Transverse colon (tissue), 4 donors: ENCODE measurements at regions not wholly inside any gene's neighbourhood (a gene's known extent, or its start where the extent isn't known, plus 50 kb on each side); places are given as distances from the start of the nearest gene placed in this dataset.

Experiments
- DNase-seq: peaks from one replicate; pipeline ENCODE4 v3.0.0-alpha.2; 2019
- H3K27ac ChIP-seq, 4 donors: fragments of 200-600 bp; sonication (generic); 2 replicates each; pipeline ENCODE4 v1.5.1; 2016 to 2018; ENCODE audit warnings: inconsistent platforms in 4 of 4
- H3K27me3 ChIP-seq: fragments of 200-600 bp; sonication (generic); 2 replicates; pipeline ENCODE4 v1.5.1; 2017; ENCODE audit warnings: inconsistent platforms
- H3K36me3 ChIP-seq, 4 donors: fragments of 200-600 bp; sonication (generic); 2 replicates each; pipeline ENCODE4 v1.5.1; 2017 to 2019; ENCODE audit warnings: inconsistent platforms in 4 of 4
- H3K4me1 ChIP-seq, 4 donors: fragments of 200-600 bp; sonication (generic); 2 replicates each; pipeline ENCODE4 v1.5.1; 2017 to 2020; ENCODE audit warnings: inconsistent platforms in 4 of 4
- H3K4me3 ChIP-seq, 4 donors: fragments of 200-600 bp; sonication (generic); 1 replicate in 1 of 4; 2 replicates in 3 of 4; pipeline versions ENCODE4 v1.5.1 to v1.6.1; 2017 to 2019; ENCODE audit warnings: inconsistent platforms in 4 of 4
- H3K9me3 ChIP-seq, 2 donors: fragments of 200-600 bp; sonication (generic); 2 replicates each; pipeline ENCODE4 v1.5.1; 2017 to 2019; ENCODE audit warnings: inconsistent platforms in 2 of 2
- CTCF ChIP-seq, 5 experiments: fragments of 200-600 bp in 3 of 5; fragments of 450-650 bp in 2 of 5; sonication (generic) in 3 of 5; IDR thresholded peaks; 1 replicate in 2 of 5; 2 replicates in 3 of 5; pipeline ENCODE4 v1.5.1; 2016 to 2017; ENCODE audit warnings: antibody characterized with exemption in 5 of 5, inconsistent platforms in 3 of 5, mild to moderate bottlenecking in 2 of 5, moderate library complexity in 1 of 5
- EP300 ChIP-seq: sonication (generic); formaldehyde crosslinking; IDR thresholded peaks from one replicate; pipeline ENCODE4 v1.6.1; 2017; ENCODE audit warnings: antibody characterized with exemption, low read depth
- POLR2A ChIP-seq: fragments of 450-650 bp; IDR thresholded peaks from one replicate; pipeline ENCODE4 v1.6.1; 2016; ENCODE audit warnings: antibody characterized with exemption, mild to moderate bottlenecking, moderate library complexity
- POLR2AphosphoS5 ChIP-seq, 3 donors: sonication (generic); formaldehyde crosslinking; IDR thresholded peaks; one replicate each; pipeline ENCODE4 v1.6.1; 2016; ENCODE audit warnings: antibody characterized with exemption in 3 of 3
- WGBS, 2 donors: methylation state at CpG; one replicate each; pipeline ENCODE4 v1.1.5; 2018; ENCODE audit warnings: low coverage in 1 of 2; 5-methylcytosine and 5-hydroxymethylcytosine counted together
- in situ Hi-C, 4 donors: fragments of 200-750 bp; cut with MboI; loops; one replicate each; pipeline versions ENCODE4 v1.15.0 to v1.15.1; 2017; ENCODE audit warnings: low sequenced_read_pairs in 3 of 4, low pct_ligation_motif_present in 1 of 4, low pct_unique_long_range_greater_than_20kb in 1 of 4
- intact Hi-C: fragments of 100-400 bp; cut with DNase I; formaldehyde crosslinking; loops from one replicate; pipeline ENCODE4 v1.15.1; 2023; ENCODE audit warnings: low total_unique reads

GRCh38 chr13:34409496-34410182 lies 532.4 kb upstream of the NBEA start:
- Histone ChIP-seq H3K4me3 (no peak overlapping the region), H3K36me3 (no peaks in the 10 kb centered on the region), H3K27me3 (no peaks in the 10 kb centered on the region), H3K4me1 (no peaks in the 10 kb centered on the region), H3K9me3 (no peaks in the 10 kb centered on the region), H3K27ac (no peak overlapping the region)
- intact Hi-C loops (no loop called here), in situ Hi-C loops (no loop called here)
- WGBS, 2 donors: 60 to 65% methylated on average over 7 of the region's 7 CpGs
- DNase-seq: no peak
- TF ChIP-seq CTCF (IDR thresholded peaks at IDR 0.05) (no peak), EP300 (no peak), POLR2AphosphoS5 (IDR thresholded peaks at IDR 0.05) (no peak), POLR2A (no peak)

- Histone ChIP-seq H3K27me3 (no peaks in the 10 kb centered on the region), H3K4me1 (no peaks in the 10 kb centered on the region), H3K4me3 (no peak overlapping the region), H3K9me3 (no peaks in the 10 kb centered on the region), H3K27ac (no peak overlapping the region), H3K36me3 (no peaks in the 10 kb centered on the region)
- TF ChIP-seq EP300 (no peak), POLR2AphosphoS5 (IDR thresholded peaks at IDR 0.05) (no peak), POLR2A (no peak)
- in situ Hi-C loops (no loop called here), intact Hi-C loops (no loop called here)
- WGBS, 2 donors: 73 to 80% methylated on average over 4 of the region's 4 CpGs
- DNase-seq: no peak
Observed at GRCh38 chr13:34410678-34411077, 531.4 kb upstream of the NBEA start.

- no peak for DNase-seq
- Histone ChIP-seq H3K36me3 (no peaks in the 10 kb centered on the region), H3K27ac (no peak overlapping the region), H3K4me1 (no peaks in the 10 kb centered on the region), H3K4me3 (no peak overlapping the region), H3K27me3 (no peaks in the 10 kb centered on the region), H3K9me3 (no peaks in the 10 kb centered on the region)
- TF ChIP-seq EP300 (no peak), CTCF (IDR thresholded peaks at IDR 0.05) (no peak)
- WGBS, 2 donors: 87 to 95% methylated on average over 1 of the region's 1 CpG
- intact Hi-C loops: no loop called here
- in situ Hi-C loops: no loop called here
Observed at GRCh38 chr13:34411177-34411576, 530.9 kb upstream of the NBEA start.

DNA sequence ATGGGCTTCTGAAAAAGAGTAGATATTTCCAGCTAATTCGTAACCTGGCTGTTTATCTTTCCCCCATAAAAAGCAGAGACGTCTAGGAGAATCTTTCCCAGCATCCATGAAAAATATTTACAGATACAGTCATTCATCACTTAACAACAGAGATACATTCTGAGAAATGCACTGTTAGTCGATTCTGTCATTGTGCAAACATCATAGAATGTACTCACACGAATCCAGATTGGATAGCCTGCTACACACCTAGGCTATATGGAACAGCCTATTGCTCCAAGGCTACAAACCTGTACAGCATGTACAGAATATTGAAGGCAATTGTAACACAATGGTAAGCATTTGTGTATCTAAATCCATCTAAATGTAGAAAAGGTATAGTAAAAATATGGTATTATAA lies 530.2 kb upstream of the NBEA start:
- no peak for DNase-seq
- TF ChIP-seq CTCF (IDR thresholded peaks at IDR 0.05): no peak
- no peak for TF ChIP-seq POLR2AphosphoS5 (IDR thresholded peaks at IDR 0.05)
- H3K4me3 ChIP-seq: no peak overlapping the region
- H3K36me3 ChIP-seq: no peaks in the 10 kb centered on the region
- no peaks in the 10 kb centered on the region for H3K27me3 ChIP-seq
- 61 to 76% methylated on average over 4 of the region's 4 CpGs for WGBS, 2 donors
- intact Hi-C loops: no loop called here
- no peaks in the 10 kb centered on the region for H3K9me3 ChIP-seq
- no peak overlapping the region for H3K27ac ChIP-seq
- in situ Hi-C loops: no loop called here
- no peaks in the 10 kb centered on the region for H3K4me1 ChIP-seq

DNA sequence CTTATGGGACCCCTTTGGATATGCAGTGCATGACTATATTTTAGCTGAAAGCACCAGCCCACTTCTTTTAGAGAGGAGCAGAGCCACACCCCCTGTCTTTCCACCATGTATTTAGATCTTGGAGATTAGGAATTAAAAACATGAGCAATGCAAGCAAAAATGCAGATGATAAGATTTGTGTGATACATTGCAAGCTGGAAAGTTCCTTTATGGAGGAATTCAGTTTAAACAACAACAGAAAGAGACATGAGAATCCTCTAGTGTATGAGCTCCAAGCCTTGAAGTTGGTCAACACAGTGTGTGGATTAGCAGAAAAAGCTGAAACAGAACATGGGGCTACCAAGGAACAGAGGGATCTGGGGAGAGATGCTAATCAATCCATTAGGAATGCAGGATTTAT lies 529.8 kb upstream of the NBEA start:
- intact Hi-C loops (no loop called here), in situ Hi-C loops (no loop called here)
- no peak for TF ChIP-seq EP300
- TF ChIP-seq CTCF (IDR thresholded peaks at IDR 0.05): no peak
- no peak for TF ChIP-seq POLR2A

More for the DNA sequence above, 529.8 kb upstream of the NBEA start:
- Histone ChIP-seq H3K27ac (no peak overlapping the region), H3K9me3 (no peaks in the 10 kb centered on the region), H3K27me3 (no peaks in the 10 kb centered on the region), H3K36me3 (no peaks in the 10 kb centered on the region), H3K4me3 (no peak overlapping the region), H3K4me1 (no peaks in the 10 kb centered on the region)
- no peak for DNase-seq
